ENCODE measurements at regions not wholly inside any gene's neighbourhood (a gene's known extent, or its start where the extent isn't known, plus 50 kb on each side); places are given as distances from the start of the nearest gene placed in this dataset.

GRCh38 chr2:222080141-222080540 lies 218.7 kb downstream of the PAX3 start:
- no peak for TF ChIP-seq CTCF (IDR thresholded peaks at IDR 0.05)
- H3K4me3 ChIP-seq (ENCODE audit: low read depth in 1 of 2, low read length in 1 of 2) = no peak overlapping the region
- no peaks in the 10 kb centered on the region for H3K9me3 ChIP-seq
- H3K27me3 ChIP-seq = no peaks in the 10 kb centered on the region
- H3K27ac ChIP-seq = no peak overlapping the region
- no peaks in the 10 kb centered on the region for H3K36me3 ChIP-seq
- no peaks in the 10 kb centered on the region for H3K4me1 ChIP-seq (ENCODE audit: control insufficient read depth in 1 of 2, insufficient read depth in 1 of 2, low read depth in 1 of 2, low read length in 1 of 2)

- Histone ChIP-seq H3K36me3 (no peaks in the 10 kb centered on the region), H3K27ac (no peak overlapping the region), H3K9me3 (no peaks in the 10 kb centered on the region), H3K27me3 (no peaks in the 10 kb centered on the region), H3K4me1 (ENCODE audit: control insufficient read depth in 1 of 2, insufficient read depth in 1 of 2, low read depth in 1 of 2, low read length in 1 of 2) (no peaks in the 10 kb centered on the region), H3K4me3 (ENCODE audit: low read depth in 1 of 2, low read length in 1 of 2) (no peak overlapping the region)
- no peak for TF ChIP-seq CTCF (IDR thresholded peaks at IDR 0.05)
Observed at GRCh38 chr2:222076973-222077690, 221.7 kb downstream of the PAX3 start.

GRCh38 chr2:222074674-222075073 lies 224.1 kb downstream of the PAX3 start:
- TF ChIP-seq CTCF (IDR thresholded peaks at IDR 0.05) = no peak
- no peaks in the 10 kb centered on the region for H3K4me1 ChIP-seq (ENCODE audit: control insufficient read depth in 1 of 2, insufficient read depth in 1 of 2, low read depth in 1 of 2, low read length in 1 of 2)

GRCh38 chr2:222071911-222072310 lies 226.9 kb downstream of the PAX3 start:
- no peaks in the 10 kb centered on the region for H3K27me3 ChIP-seq
- no peaks in the 10 kb centered on the region for H3K9me3 ChIP-seq
- no peaks in the 10 kb centered on the region for H3K4me1 ChIP-seq (ENCODE audit: control insufficient read depth in 1 of 2, insufficient read depth in 1 of 2, low read depth in 1 of 2, low read length in 1 of 2)
- H3K4me3 ChIP-seq (ENCODE audit: low read depth in 1 of 2, low read length in 1 of 2) = no peak overlapping the region
- no peaks in the 10 kb centered on the region for H3K36me3 ChIP-seq
- no peak for TF ChIP-seq CTCF (IDR thresholded peaks at IDR 0.05)
- no peak overlapping the region for H3K27ac ChIP-seq

More at GRCh38 chr2:222074674-222075073, 224.1 kb downstream of the PAX3 start:
- Histone ChIP-seq H3K36me3 (no peaks in the 10 kb centered on the region), H3K27ac (no peak overlapping the region), H3K9me3 (no peaks in the 10 kb centered on the region), H3K4me3 (ENCODE audit: low read depth in 1 of 2, low read length in 1 of 2) (no peak overlapping the region), H3K27me3 (no peaks in the 10 kb centered on the region)

GRCh38 chr2:222064286-222064685 lies 234.5 kb downstream of the PAX3 start:
- no peak overlapping the region for H3K27ac ChIP-seq
- H3K9me3 ChIP-seq = no peaks in the 10 kb centered on the region
- no peak for TF ChIP-seq CTCF (IDR thresholded peaks at IDR 0.05)
- peaks cover 36% of the 10 kb centered on the region for H3K27me3 ChIP-seq
- H3K4me3 ChIP-seq (ENCODE audit: low read depth in 1 of 2, low read length in 1 of 2) = no peak overlapping the region
- no peaks in the 10 kb centered on the region for H3K36me3 ChIP-seq
- H3K4me1 ChIP-seq (ENCODE audit: control insufficient read depth in 1 of 2, insufficient read depth in 1 of 2, low read depth in 1 of 2, low read length in 1 of 2) = no peaks in the 10 kb centered on the region

Measured in neutrophil (primary cell).